ENCODE measurements at regions not wholly inside any gene's neighbourhood (a gene's known extent, or its start where the extent isn't known, plus 50 kb on each side); places are given as distances from the start of the nearest gene placed in this dataset.

GRCh38 chr5:163569284-163569683 is 63.9 kb downstream of the MAT2B start:
- DNase-seq, result no peak
- intact Hi-C loops (cut with DNase I), result loop anchor here (10.0 kb wide), 1 partner anchor 936 kb away; no protein-coding TSS in a partner anchor

GRCh38 chr5:163571744-163572143 is 66.3 kb downstream of the MAT2B start:
- no peak for DNase-seq
- no peak overlapping the region for H3K27ac ChIP-seq
- intact Hi-C loops (cut with DNase I), result no loop called here

More at GRCh38 chr5:163569284-163569683, 63.9 kb downstream of the MAT2B start:
- H3K4me1 ChIP-seq, result peaks cover 5 to 16% of the 10 kb centered on the region in 2 donors
- H3K27ac ChIP-seq, result no peak overlapping the region
- no peak overlapping the region for H3K4me3 ChIP-seq (replicated peaks in 1 of 3)
- WGBS, 2 donors, result 68 to 83% methylated on average over 1 of the region's 1 CpG
- no peaks in the 10 kb centered on the region for H3K36me3 ChIP-seq
- no peaks in the 10 kb centered on the region for H3K27me3 ChIP-seq
- no peaks in the 10 kb centered on the region for H3K9me3 ChIP-seq
- TF ChIP-seq CTCF (IDR thresholded peaks at IDR 0.05) (no peak), POLR2A (IDR thresholded peaks at IDR 0.05) (no peak)

GRCh38 chr5:163574472-163575440 is 69.3 kb downstream of the MAT2B start:
- Histone ChIP-seq H3K9me3 (no peaks in the 10 kb centered on the region), H3K4me3 (replicated peaks in 1 of 3) (no peak overlapping the region), H3K36me3 (no peaks in the 10 kb centered on the region), H3K27ac (no peak overlapping the region), H3K4me1 (peaks cover 0 to 3% of the 10 kb centered on the region in 2 donors), H3K27me3 (no peaks in the 10 kb centered on the region)
- DNase-seq, result no peak
- TF ChIP-seq POLR2A (IDR thresholded peaks at IDR 0.05) (no peak), CTCF (IDR thresholded peaks at IDR 0.05) (no peak)
- intact Hi-C loops (cut with DNase I), result no loop called here
- 65 to 67% methylated on average over 5 of the region's 5 CpGs for WGBS, 2 donors

More at GRCh38 chr5:163571744-163572143, 66.3 kb downstream of the MAT2B start:
- H3K36me3 ChIP-seq, result no peaks in the 10 kb centered on the region
- no peaks in the 10 kb centered on the region for H3K27me3 ChIP-seq
- no peaks in the 10 kb centered on the region for H3K9me3 ChIP-seq
- H3K4me1 ChIP-seq, result peaks cover 0 to 3% of the 10 kb centered on the region in 2 donors
- TF ChIP-seq POLR2A (IDR thresholded peaks at IDR 0.05) (no peak), CTCF (IDR thresholded peaks at IDR 0.05) (no peak)
- 11 to 22% methylated on average over 3 of the region's 3 CpGs for WGBS, 2 donors
- H3K4me3 ChIP-seq (replicated peaks in 1 of 3), result no peak overlapping the region

- WGBS, 2 donors, result 72 to 74% methylated on average over 5 of the region's 5 CpGs
- H3K4me1 ChIP-seq, result peaks cover 0 to 8% of the 10 kb centered on the region in 2 donors
- intact Hi-C loops (cut with DNase I), result no loop called here
- no peak overlapping the region for H3K4me3 ChIP-seq (replicated peaks in 1 of 3)
- no peak overlapping the region for H3K27ac ChIP-seq
- H3K27me3 ChIP-seq, result no peaks in the 10 kb centered on the region
- no peaks in the 10 kb centered on the region for H3K36me3 ChIP-seq
- TF ChIP-seq POLR2A (IDR thresholded peaks at IDR 0.05) (no peak), CTCF (IDR thresholded peaks at IDR 0.05) (no peak)
- no peak for DNase-seq
- no peaks in the 10 kb centered on the region for H3K9me3 ChIP-seq
Observed at GRCh38 chr5:163578652-163579051, 73.2 kb downstream of the MAT2B start.

- intact Hi-C loops (cut with DNase I), result no loop called here
- Histone ChIP-seq H3K27ac (no peak overlapping the region), H3K4me1 (peaks cover 0 to 8% of the 10 kb centered on the region in 2 donors), H3K27me3 (no peaks in the 10 kb centered on the region), H3K36me3 (no peaks in the 10 kb centered on the region), H3K4me3 (replicated peaks in 1 of 3) (no peak overlapping the region), H3K9me3 (no peaks in the 10 kb centered on the region)
- TF ChIP-seq POLR2A (IDR thresholded peaks at IDR 0.05), result no peak
- no peak for TF ChIP-seq CTCF (IDR thresholded peaks at IDR 0.05)
- WGBS, 2 donors, result 97 to 99% methylated on average over 4 of the region's 4 CpGs
- no peak for DNase-seq
Observed at GRCh38 chr5:163579729-163580128, 74.3 kb downstream of the MAT2B start.

All from thyroid gland (tissue), 4 donors.